NCI-H345 (cell line): ENCODE measurements at regions not wholly inside any gene's neighbourhood (a gene's known extent, or its start where the extent isn't known, plus 50 kb on each side); places are given as distances from the start of the nearest gene placed in this dataset.
"Not testable (repeated sequence)": the region's sequence is repeated elsewhere in the genome, so short reads cannot be mapped to it uniquely, and the experiment has no call there.

Experiments
- DNase-seq: peaks from one replicate; lab custom pipeline; 2025; lab: John Stamatoyannopoulos, UW

- no peak for DNase-seq
Observed at GRCh38 chr1:178643349-178643748, 81.7 kb upstream of the RALGPS2 start.

- DNase-seq: no peak
Observed at GRCh38 chr1:178643831-178644230, 81.2 kb upstream of the RALGPS2 start.

- DNase-seq: peak; percentile 25
Observed at GRCh38 chr1:178644308-178645120, 80.5 kb upstream of the RALGPS2 start.

DNA sequence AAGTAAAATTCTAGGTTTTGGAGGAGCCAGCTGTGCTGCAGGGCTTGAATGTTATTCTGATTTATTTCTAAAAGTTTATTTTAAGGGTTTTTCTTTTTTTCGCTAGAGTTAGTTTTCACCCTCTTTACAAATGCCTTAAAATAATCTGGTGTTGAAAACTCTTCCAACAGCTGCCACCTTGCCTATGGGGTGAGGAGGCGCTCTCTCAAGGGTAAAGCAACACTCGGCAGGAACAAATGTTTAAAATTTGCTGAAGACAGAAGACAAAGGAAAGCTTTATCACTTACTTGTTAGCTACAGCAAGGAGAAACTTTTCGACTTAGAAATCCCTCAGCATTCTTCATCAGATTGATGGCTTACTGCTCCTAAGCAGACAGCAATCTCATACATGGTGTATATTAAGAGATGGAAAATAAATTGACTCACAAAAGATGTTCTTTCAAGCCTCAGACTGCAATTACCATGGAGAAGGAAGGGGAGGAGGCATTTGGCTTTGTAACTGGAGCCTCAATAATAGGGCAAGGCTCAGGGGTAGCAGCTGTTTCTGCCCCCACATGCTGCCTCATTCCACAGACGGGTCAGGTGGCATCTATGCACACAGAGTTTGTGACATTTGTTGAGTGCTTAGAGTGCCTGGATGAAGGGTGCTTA, 79.8 kb upstream of the RALGPS2 start:
- no peak for DNase-seq

DNA sequence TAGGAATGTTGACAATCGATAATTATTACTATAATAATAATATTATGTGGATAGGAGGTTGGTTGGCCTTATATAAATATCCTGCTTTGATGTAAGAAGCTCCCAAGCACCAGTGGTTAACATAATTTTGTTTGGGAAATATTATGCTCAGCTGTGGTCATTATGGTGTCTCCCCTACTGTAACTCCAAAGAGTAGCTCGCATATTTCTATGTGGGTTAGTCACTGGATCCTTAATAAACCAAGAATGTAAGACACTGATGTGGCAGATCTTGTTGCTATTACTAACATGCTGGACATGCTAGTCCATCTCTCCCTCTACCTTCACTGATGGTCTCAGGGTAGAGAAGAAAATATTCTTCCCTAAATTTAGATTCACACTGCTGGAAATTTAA, 79.2 kb upstream of the RALGPS2 start:
- no peak for DNase-seq

- no peak for DNase-seq
Observed at GRCh38 chr1:178646821-178647220, 78.2 kb upstream of the RALGPS2 start.

- no peak for DNase-seq
Observed at GRCh38 chr1:178648151-178648550, 76.9 kb upstream of the RALGPS2 start.

DNA sequence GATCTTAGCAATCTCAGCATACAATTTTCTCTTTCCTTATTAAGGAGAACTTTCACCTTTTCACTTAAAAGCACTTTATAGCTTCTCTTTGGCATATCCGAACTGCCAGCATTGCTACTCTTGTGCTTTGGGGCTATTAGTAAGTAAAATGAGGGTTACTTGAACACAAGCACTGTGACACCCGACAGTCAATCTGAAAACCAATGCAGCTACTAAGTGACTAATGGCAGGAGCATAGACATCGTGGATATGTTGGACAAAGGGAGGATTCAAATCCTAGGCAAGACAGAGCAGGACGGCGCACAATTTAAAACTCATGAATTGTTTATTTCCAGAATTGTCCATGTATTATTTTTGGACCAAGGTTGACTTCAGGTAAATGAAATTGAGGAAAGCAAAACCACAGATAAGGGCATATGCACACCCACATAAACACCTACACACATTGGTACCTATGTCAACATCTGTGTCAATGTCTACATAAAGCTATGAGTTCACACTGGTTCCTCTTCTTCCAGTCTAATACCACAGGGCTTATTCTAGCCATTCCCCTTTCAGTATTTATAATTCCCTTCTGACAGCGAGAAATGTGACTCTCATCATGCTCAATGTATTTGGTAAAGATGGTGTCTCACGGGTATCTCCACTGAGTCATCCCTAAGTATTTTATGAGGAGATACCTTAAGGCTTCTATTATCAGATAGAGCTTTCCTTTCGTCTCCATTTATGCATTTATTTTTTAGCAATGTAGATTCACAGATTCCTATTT, 75.3 kb upstream of the RALGPS2 start:
- DNase-seq: no peak

GRCh38 chr1:178650934-178651511, 74.0 kb upstream of the RALGPS2 start:
- no peak for DNase-seq

DNA sequence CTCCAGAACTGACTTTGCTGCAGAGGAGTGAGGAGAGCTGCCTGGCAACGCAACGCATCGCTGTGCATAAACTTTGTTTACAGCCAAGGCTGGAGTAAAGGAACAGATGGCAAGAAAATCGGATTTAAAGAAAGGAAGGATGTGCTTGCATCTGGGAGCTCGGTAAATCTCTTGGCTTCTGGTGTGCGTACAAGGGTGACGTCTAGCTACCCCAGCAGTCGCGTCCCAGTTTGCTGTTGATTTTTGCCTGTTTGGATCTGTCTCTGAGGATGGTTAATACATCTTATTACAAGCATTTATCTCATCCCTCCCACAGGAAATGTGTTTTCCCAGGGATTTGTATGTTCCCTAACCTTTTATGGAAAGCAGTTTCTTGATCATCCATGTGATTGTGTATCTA, 73.3 kb upstream of the RALGPS2 start:
- DNase-seq: no peak

GRCh38 chr1:178652506-178653490, 72.2 kb upstream of the RALGPS2 start:
- no peak for DNase-seq

DNA sequence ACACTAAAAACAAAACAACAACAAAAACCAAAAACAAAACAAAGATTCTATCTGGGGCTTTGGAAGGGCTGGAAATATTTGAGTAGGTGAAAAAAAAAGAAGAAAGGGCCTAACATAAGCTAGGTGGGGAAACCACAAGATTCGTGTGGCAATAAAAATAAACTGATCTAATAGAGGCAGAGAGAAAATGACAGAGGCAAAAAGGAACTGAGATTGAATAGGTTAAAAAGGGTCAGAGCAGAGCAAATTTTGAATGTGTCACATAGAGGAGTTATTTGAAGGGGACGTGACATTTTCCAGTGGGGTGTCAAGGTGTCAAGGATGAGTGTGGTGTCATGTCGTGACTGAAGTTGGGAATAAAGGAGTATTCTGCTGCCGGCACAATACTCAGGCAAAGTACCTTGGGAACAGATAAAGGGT, 65.2 kb upstream of the RALGPS2 start:
- DNase-seq: no peak

DNA sequence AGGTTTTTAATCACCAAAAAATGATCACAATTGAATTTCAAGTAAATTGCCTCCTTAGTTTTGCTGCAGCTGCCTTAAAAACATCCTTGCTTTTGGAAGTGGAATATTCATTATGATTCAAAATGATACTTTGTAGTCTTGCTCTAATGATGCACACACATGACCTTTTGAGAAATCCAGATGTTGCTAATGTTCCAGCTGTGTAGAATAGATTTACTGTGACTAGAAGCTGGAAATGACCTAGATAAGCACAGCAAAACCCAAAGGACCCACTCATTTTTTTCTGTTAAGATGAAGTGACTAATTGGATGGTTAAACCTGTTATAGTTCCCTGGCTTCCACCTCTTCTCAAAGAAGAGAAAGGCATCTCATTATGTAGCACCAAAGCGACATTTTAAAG, 64.6 kb upstream of the RALGPS2 start:
- no peak for DNase-seq

GRCh38 chr1:178664278-178664677, 60.8 kb upstream of the RALGPS2 start:
- DNase-seq: no peak

DNA sequence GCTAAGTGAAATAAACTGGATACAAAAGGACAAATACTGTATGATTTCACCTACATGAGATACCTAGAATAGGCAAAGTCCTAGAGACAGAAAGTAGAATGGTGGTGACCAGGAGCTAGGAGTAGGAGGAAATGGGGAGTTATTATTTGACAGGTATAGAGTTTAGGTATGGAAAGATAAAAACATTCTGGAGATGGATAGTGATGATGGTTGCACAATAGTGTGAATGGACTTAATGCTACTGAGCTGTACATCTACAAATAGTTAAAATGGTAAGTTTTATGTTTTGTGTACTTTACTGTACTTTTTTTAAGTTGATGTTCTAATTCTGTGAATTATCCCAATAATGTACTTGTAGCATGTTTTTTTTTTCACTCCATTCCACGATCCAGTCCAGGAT, 59.5 kb upstream of the RALGPS2 start:
- DNase-seq: no peak

GRCh38 chr1:178666891-178667290, 58.2 kb upstream of the RALGPS2 start:
- not testable (repeated sequence) for DNase-seq

DNA sequence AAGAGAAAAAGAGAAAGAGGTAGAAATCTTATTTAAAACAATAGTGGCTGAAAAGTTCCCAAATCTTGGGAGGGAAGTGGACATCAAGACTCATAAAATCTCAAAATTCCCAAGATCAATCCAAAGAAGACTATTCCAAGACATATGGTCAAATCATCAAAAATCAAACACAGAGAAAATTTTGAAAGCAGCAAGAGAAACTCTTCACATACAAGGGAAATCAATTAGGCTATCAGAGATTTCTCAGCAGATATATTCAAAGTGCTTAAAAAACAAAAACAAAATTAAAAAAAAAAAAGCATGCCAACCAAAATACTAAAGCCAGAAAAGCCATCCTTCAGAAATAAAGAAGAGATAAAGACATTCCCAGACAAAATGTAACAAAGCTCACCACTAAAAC, 52.6 kb upstream of the RALGPS2 start:
- no peak for DNase-seq

GRCh38 chr1:178674559-178674958, 50.5 kb upstream of the RALGPS2 start:
- not testable (repeated sequence) for DNase-seq
